ENCODE measurements at regions not wholly inside any gene's neighbourhood (a gene's known extent, or its start where the extent isn't known, plus 50 kb on each side); places are given as distances from the start of the nearest gene placed in this dataset.

- Histone ChIP-seq H3K36me3 (ENCODE audit: control insufficient read depth in 2 of 3, insufficient read depth in 3 of 3, low read length in 3 of 3) (no peaks in the 10 kb centered on the region), H3K9me3 (ENCODE audit: control insufficient read depth in 2 of 3, insufficient read depth in 1 of 3, low read length in 3 of 3) (peaks cover 0 to 4% (median 0%) of the 10 kb centered on the region in 3 donors), H3K4me1 (ENCODE audit: control insufficient read depth in 2 of 3, insufficient read depth in 2 of 3, low read depth in 1 of 3, low read length in 3 of 3) (no peaks in the 10 kb centered on the region), H3K27me3 (ENCODE audit: control insufficient read depth, insufficient read depth, low read length) (no peaks in the 10 kb centered on the region), H3K9ac (ENCODE audit: low read length in 3 of 3) (no peak overlapping the region), H3K27ac (ENCODE audit: low read depth in 2 of 2, low read length in 2 of 2) (no peak overlapping the region), H3K4me3 (ENCODE audit: low read length in 3 of 3) (no peak overlapping the region)
- intact Hi-C loops (cut with DNase I): no loop called here
- no peak for FAIRE-seq
- no peak for TF ChIP-seq CTCF (IDR thresholded peaks at IDR 0.05; ENCODE audit: borderline replicate concordance, extremely low read depth, insufficient read depth)
- no peak for DNase-seq
These were observed 61.8 kb upstream of the TMEM132C start for GRCh38 chr12:128205145-128205544.

- peak overlapping the region in 1 of 3 donors; percentile 17 for H3K4me3 ChIP-seq (ENCODE audit: low read length in 3 of 3)
- intact Hi-C loops (cut with DNase I): no loop called here
- no peaks in the 10 kb centered on the region for H3K27me3 ChIP-seq (ENCODE audit: control insufficient read depth, insufficient read depth, low read length)
- no peaks in the 10 kb centered on the region for H3K36me3 ChIP-seq (ENCODE audit: control insufficient read depth in 2 of 3, insufficient read depth in 3 of 3, low read length in 3 of 3)
- H3K9ac ChIP-seq (ENCODE audit: low read length in 3 of 3): no peak overlapping the region
- peaks cover 0 to 5% (median 4%) of the 10 kb centered on the region in 3 donors for H3K9me3 ChIP-seq (ENCODE audit: control insufficient read depth in 2 of 3, insufficient read depth in 1 of 3, low read length in 3 of 3)
- DNase-seq (no peak), FAIRE-seq (no peak)
- no peaks in the 10 kb centered on the region for H3K4me1 ChIP-seq (ENCODE audit: control insufficient read depth in 2 of 3, insufficient read depth in 2 of 3, low read depth in 1 of 3, low read length in 3 of 3)
- H3K27ac ChIP-seq (ENCODE audit: low read depth in 2 of 2, low read length in 2 of 2): no peak overlapping the region
- TF ChIP-seq CTCF (IDR thresholded peaks at IDR 0.05; ENCODE audit: borderline replicate concordance, extremely low read depth, insufficient read depth): no peak
These were observed 61.2 kb upstream of the TMEM132C start for GRCh38 chr12:128205758-128206157.
